AG10803 (cell line): ENCODE measurements at regions not wholly inside any gene's neighbourhood (a gene's known extent, or its start where the extent isn't known, plus 50 kb on each side); places are given as distances from the start of the nearest gene placed in this dataset.

Source experiments
- DNase-seq: peaks from one replicate; pipeline ENCODE4 v3.0.0; 2010; ENCODE audit warnings: low read depth
- H3K4me3 ChIP-seq: 2 replicates; pipeline ENCODE4 v1.5.1; 2011; ENCODE audit warnings: mild to moderate bottlenecking, low read length, control low read depth
- TF ChIP-seq, protein P1 (sequence below): conservative IDR thresholded peaks from 2 replicates; pipeline ENCODE4 v1.5.1; 2011; ENCODE audit warnings: mild to moderate bottlenecking, low read length, control low read depth, inconsistent platforms

DNA sequence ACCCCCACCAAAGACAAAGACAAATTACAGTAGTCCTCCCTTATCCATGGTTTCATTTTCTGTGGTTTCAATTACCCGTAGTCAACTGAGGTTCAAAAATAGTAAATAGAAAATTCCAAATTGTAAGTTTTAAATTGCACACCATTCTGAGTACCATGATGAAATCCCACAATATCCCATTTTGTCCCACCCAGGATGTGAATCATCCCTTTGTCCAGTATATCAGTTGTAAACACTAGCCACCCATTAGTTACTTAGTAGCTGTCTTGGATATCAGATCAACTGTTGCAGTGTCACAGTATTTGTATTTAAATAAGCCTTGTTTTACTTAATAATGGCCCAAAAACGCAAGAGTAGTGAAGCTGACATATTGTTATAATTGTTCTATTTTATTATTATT is 364.0 kb upstream of the ARID1B start:
- no peak overlapping the region for H3K4me3 ChIP-seq
- TF ChIP-seq, protein P1, sequence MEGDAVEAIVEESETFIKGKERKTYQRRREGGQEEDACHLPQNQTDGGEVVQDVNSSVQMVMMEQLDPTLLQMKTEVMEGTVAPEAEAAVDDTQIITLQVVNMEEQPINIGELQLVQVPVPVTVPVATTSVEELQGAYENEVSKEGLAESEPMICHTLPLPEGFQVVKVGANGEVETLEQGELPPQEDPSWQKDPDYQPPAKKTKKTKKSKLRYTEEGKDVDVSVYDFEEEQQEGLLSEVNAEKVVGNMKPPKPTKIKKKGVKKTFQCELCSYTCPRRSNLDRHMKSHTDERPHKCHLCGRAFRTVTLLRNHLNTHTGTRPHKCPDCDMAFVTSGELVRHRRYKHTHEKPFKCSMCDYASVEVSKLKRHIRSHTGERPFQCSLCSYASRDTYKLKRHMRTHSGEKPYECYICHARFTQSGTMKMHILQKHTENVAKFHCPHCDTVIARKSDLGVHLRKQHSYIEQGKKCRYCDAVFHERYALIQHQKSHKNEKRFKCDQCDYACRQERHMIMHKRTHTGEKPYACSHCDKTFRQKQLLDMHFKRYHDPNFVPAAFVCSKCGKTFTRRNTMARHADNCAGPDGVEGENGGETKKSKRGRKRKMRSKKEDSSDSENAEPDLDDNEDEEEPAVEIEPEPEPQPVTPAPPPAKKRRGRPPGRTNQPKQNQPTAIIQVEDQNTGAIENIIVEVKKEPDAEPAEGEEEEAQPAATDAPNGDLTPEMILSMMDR: no peak
- no peak for DNase-seq

DNA sequence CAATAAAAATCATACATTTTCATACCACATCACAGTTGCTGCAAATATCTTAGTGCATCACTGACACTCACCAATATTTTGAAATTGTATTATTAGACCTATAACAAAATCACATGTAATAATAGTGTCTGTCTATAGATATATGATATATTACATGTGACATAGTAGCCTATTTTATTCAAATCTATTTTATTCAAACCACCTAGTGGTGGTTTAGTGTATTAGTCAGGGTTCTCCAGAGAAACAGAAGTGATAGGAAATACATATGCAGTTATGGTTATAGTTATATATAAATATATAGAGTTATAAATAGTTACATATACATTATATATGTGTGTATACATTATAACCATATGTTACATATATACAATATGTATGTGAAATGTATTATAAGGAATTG is 366.5 kb upstream of the ARID1B start:
- TF ChIP-seq, protein P1: no peak; the same call in 1 of the 2 replicates
- DNase-seq: no peak
- H3K4me3 ChIP-seq: no peak overlapping the region

DNA sequence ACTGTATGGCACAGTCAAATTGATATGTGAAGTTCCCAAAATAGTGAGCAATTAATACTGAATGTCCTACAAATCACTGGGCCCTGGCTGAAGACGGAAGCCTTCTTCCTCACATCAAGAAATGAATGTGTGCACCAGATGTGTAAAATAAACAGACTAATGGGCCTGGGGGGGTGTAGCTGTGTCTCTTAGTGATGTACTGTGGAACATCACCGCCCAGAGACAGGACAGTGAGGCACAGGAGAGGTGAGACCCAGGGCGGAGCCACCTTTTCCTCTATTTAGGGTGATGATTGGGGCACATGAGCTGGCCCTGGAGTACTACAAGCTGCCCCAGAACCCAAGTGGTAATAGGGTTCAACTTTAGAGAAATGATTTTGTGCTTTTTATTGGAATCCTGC is 368.5 kb upstream of the ARID1B start:
- TF ChIP-seq, protein P1: no peak
- H3K4me3 ChIP-seq: no peak overlapping the region
- DNase-seq: no peak

DNA sequence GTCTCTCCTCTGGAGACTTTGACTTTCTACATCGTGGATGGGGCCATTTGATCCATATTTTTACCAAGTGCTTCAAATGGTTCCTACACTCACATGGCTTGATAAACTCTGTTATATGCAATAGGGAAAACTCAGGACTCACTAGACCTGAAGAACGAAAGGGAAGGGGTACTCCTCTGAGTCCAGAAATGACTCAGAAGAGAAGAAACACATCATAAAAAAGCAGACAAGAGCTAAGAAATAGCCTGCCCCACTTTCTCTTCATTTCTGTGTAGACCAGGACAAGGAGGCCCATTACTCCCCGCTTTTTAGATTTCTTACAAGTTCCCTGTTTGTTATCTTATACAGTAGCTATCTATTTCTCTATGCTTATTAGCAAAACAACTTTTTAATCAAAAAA is 369.8 kb upstream of the ARID1B start:
- no peak overlapping the region for H3K4me3 ChIP-seq
- DNase-seq: no peak
- TF ChIP-seq, protein P1: no peak

DNA sequence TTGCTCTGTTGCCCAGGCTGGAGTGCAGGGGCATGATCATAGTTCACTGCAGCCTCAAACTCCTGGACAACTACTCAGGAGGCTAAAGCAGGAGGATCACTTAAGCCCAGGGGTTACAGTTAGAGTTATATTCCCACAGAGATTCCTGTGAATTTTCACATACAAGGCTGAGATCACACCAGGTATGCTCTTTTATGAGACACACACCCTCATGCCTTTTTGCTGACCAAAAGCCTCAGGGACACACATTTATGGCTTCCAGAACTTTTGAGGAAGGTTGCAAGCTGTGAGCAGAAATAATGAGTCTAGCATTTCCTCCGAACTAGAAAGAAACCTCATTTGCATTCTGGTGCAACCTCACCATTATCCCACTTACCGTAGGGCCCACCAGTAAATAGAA is 370.5 kb upstream of the ARID1B start:
- no peak for DNase-seq
- TF ChIP-seq, protein P1: no peak
- no peak overlapping the region for H3K4me3 ChIP-seq

DNA sequence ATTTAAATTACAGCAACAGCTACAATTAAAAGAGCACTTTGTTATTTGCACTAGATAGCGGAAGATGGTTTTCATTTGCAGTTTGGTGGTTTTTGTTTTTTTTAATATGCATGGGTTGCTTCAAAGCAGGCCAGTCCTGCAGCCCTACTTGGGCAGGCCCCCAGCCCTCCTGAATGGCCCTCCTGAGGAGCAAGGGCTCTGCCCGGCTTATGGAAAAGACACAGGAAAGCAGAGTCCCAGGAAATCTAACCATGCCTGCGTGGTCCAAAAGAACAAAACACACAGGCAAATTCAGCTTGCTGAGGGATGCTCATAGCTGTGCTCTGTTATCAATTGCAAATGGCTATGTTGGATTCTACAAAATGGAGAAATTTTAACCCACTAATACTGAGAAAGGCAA is 371.1 kb upstream of the ARID1B start:
- no peak overlapping the region for H3K4me3 ChIP-seq
- DNase-seq: no peak
- TF ChIP-seq, protein P1: no peak

DNA sequence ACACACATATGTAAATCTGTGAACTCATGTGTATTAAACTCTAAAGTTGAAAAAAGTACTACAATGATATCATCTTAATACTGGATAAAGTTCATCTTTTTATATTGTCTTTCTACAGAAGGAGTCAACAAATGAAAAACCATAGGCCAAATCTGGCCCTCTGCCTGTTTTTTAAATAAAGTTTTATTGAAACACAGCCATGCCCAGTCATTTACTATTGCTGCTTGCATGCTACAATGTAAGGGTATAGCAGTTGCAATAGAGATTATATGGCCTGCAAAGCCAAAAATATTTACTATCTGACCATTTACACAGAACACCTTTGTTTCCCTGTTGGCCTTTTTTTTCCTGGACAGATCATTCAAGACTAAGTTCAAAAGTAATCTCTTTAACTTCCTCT is 374.6 kb upstream of the ARID1B start:
- no peak for DNase-seq
- no peak overlapping the region for H3K4me3 ChIP-seq
- TF ChIP-seq, protein P1: no peak
